IMR-90 (cell line): ENCODE measurements at regions not wholly inside any gene's neighbourhood (a gene's known extent, or its start where the extent isn't known, plus 50 kb on each side); places are given as distances from the start of the nearest gene placed in this dataset.

ENCODE experiments used
- BHLHE40 ChIP-seq: fragments of 150-350 bp; IDR thresholded peaks from 2 replicates; pipeline ENCODE4 v1.6.1; 2016; ENCODE audit warnings: mild to moderate bottlenecking, low read depth, low read length
- CEBPB ChIP-seq: IDR thresholded peaks from 2 replicates; pipeline ENCODE4 v1.6.1; 2012; ENCODE audit warnings: low read depth, low read length, improper control_type of control experiment
- CHD1 ChIP-seq: IDR thresholded peaks from 2 replicates; pipeline ENCODE4 v1.6.1; 2012; ENCODE audit warnings: low read depth, low read length, improper control_type of control experiment
- MAZ ChIP-seq: IDR thresholded peaks from 2 replicates; pipeline ENCODE4 v1.6.1; 2012; ENCODE audit warnings: low read depth, mild to moderate bottlenecking, low read length, improper control_type of control experiment, moderate library complexity, borderline replicate concordance
- POLR2A ChIP-seq: IDR thresholded peaks from 2 replicates; pipeline ENCODE4 v1.6.1; 2012; ENCODE audit warnings: mild to moderate bottlenecking, low read depth, low read length
- RAD21 ChIP-seq: IDR thresholded peaks from 2 replicates; pipeline ENCODE4 v1.6.1; 2012; ENCODE audit warnings: low read length, improper control_type of control experiment
- TF ChIP-seq, protein P1 (sequence below): conservative IDR thresholded peaks from 2 replicates; pipeline ENCODE4 v1.5.1; 2012; ENCODE audit warnings: mild to moderate bottlenecking, low read depth, low read length, improper control_type of control experiment

DNA sequence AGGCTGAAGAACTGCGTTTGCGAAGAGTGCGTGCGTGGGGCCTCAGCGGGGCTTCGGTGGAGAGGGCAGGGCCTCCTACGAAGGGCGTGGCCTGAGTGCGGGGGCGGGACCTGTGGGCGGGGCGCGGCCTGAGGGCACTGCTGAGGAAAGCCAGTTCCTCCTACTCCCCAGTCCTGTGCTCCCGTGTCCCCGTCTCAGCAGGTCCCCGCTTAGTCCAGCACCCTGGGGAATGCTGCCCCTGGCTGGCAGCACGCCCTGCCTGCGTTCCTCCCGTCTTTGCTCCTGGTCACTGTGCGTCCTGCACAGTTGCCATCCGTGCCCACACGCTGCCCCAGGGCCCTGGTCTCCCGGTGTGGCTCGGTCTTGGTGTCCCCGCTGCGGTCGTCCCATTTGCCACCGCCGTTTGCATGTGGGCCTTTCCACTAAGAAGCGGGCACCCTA is 177.1 kb downstream of the ZNF248 start:
- TF ChIP-seq, protein P1, sequence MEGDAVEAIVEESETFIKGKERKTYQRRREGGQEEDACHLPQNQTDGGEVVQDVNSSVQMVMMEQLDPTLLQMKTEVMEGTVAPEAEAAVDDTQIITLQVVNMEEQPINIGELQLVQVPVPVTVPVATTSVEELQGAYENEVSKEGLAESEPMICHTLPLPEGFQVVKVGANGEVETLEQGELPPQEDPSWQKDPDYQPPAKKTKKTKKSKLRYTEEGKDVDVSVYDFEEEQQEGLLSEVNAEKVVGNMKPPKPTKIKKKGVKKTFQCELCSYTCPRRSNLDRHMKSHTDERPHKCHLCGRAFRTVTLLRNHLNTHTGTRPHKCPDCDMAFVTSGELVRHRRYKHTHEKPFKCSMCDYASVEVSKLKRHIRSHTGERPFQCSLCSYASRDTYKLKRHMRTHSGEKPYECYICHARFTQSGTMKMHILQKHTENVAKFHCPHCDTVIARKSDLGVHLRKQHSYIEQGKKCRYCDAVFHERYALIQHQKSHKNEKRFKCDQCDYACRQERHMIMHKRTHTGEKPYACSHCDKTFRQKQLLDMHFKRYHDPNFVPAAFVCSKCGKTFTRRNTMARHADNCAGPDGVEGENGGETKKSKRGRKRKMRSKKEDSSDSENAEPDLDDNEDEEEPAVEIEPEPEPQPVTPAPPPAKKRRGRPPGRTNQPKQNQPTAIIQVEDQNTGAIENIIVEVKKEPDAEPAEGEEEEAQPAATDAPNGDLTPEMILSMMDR = no peak
- TF ChIP-seq BHLHE40 (no peak), RAD21 (no peak), CHD1 (no peak), POLR2A (no peak), CEBPB (no peak), MAZ (no peak)
